ENCODE measurements at regions not wholly inside any gene's neighbourhood (a gene's known extent, or its start where the extent isn't known, plus 50 kb on each side); places are given as distances from the start of the nearest gene placed in this dataset.
"Not testable (repeated sequence)": the region's sequence is repeated elsewhere in the genome, so short reads cannot be mapped to it uniquely, and the experiment has no call there.

DNA sequence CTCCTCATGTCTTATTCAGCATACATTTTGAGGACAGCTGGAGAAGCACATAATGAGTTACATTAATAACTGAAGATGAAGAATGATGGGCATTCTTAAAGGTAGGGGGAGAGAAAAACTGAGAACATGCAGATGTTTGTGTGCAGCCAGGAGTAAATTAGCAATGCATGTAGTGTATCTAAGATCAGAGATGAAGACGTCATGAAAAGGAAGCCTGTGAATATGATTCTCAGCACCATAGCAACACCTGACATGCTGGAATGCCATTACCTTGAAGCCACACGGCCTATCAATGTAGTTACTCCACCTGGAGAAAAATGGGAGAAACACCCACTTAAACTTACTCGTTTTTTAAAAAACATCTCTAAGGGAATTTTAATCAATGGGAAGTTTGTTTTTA, 607.1 kb downstream of the PTPRC start:
- no peak for DNase-seq

DNA sequence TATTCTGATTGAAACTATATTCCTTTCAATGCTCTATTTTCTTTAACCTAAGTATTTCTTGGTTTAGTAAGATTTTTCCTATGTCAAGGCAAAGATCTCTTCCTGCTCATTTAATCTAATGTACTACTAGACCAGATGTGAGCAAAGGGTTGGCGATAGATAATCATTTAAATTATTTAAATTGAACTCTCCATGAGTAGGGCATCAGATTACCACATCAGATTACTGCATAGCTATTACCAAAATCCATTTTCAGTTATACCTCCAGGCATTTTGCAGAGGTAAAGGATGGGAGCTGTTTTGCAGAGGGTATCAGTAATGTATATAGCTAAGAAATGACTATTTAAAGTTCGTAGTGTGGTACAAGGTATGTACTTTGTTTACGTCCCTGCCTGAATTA, 607.9 kb downstream of the PTPRC start:
- DNase-seq, result no peak

DNA sequence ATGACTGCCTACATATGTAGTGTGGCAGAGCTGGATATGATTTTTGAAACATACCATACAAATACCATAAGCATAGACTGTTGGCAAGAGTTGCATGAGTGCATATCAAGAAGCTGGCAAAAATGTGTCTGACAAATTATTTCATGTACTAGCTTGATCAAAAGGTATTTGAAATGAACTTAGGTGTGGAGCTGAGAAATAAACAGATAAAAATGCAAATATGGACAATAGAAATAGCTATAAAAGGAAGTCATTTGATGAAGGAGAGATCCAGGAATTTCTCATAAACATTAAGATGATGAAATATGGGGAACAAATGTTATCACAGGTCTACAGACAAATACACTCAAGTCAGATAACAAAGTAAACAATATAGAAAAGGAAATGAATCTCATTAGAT, 609.1 kb downstream of the PTPRC start:
- no peak for DNase-seq

DNA sequence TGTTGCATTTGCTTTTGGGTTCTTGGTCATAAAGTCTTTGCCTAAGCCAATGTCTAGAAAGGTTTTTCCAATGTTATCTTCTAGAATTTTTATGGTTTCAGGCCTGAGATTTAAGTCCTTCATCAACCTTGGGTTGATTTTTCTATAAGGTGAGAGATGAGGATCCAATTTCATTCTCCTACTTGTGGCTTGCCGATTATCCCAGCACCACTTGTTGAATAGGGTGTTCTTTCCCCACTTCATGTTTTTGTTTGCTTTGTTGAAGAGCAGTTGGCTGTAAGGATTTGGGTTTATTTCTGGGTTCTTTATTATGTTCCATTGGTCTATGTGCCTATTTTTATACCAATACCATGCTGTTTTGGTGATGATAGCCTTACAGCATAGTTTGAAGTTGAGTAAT, 615.2 kb downstream of the PTPRC start:
- not testable (repeated sequence) for DNase-seq

DNA sequence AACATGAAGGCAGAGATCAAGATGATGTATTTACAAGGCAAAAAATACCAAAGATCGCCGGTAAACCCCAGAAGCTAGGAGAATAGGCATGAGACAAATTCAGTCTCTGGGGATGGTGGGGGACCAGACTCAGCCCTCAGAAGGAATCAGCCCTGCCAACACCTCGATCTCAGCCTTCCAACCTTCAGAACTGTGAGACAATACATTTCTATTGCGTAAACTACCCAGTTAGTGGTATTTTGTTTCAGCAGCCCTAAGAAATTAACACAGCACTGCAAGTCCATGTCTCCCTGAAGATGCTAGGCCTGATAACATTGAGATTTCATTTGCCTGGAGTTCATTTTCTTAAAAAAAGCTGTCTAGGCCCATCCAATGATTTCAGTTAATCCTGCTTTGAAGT, 622.5 kb downstream of the PTPRC start:
- no peak for DNase-seq

DNA sequence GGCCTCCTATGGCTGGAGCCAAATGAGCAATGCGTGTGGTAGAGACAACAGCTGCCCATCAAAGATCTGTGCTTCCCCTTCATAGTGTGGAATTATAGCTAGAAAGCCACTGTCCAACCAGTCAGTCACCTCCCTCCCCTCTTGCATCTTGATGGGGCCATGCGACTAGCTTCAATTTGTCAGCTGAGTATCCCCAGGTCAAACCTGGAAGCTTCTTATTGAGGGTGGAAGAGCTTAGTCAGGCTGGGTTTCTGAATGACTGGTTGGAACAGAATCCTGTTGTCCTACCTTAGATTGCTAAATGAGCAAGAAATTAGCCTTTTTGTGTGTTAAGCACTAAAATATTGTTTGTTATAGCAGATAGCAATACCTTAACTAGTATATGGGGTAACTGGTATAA, 625.4 kb downstream of the PTPRC start:
- DNase-seq, result no peak

DNA sequence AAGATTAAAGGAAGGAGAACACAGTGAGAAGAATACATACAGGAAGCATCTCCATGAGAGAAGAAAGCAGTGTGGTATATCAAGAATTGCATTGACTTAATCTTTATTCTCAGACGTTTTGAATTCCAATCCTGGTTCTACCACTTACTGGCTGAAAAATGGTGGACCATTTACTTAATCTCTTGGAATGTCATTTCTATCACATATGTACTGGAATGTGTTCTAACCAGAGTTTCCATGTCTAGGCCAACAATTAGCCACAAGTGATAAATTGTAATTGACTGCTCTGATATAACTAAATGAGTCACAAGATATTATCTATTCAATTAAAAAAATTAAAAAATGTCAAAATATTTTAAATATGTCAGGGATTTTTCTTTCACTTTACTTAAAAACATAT, 626.1 kb downstream of the PTPRC start:
- DNase-seq, result no peak

DNA sequence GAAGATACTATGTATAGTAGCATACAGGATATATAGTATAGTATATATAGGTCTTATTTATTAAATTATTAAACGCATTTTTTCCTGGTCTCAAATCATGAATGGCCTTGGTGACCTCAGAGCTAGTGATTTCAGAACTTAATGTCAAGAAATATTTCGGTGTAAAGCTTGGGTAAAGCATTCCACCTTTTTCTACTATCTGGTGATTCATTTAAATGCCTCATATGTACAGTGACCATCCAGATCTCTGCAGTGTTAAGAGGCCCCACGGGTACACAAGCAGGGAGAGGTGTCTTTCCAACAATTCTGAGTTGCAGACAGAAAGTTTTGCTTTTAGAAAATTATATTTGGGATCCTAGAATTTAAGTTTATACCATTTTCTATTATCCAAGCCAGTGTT, 626.5 kb downstream of the PTPRC start:
- no peak for DNase-seq

DNA sequence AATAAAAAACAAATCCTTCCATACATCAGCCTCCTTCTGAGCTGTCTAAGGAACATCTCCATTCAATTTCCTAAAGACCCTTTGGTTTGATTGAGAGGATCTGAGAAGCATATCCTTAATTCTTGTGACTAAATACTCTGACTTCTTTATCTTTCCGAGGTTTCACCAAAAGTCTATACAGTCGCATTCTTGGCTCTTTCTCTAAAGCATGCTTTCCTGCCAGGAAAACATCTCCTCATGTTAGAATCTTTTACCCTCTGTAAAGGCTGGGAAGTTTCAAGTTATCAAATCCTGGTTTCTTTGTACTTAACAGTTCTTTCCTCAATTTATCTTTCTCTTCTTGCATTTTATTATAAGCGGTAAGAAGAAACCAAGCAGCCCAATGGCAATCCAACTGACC, 630.4 kb downstream of the PTPRC start:
- DNase-seq, result no peak

DNA sequence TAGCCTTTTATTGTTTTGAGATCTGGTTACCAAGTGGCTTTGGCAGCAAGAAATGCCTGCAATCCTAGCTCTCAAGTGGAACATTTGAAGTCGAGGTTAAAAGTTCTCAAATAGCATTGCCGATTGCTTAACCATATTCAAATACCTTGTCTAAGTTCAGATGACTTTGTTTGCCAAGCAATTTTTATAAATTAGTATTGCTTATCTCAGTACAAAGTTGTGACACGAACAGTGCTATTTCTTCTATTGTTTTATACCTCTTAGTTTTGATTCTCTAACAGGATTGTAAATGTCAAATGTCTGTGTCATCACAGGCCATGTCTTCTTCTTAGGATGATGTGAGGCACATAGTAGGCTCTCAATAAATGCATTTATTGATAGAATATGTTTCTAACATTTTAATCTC, 633.3 kb downstream of the PTPRC start:
- no peak for DNase-seq

DNA sequence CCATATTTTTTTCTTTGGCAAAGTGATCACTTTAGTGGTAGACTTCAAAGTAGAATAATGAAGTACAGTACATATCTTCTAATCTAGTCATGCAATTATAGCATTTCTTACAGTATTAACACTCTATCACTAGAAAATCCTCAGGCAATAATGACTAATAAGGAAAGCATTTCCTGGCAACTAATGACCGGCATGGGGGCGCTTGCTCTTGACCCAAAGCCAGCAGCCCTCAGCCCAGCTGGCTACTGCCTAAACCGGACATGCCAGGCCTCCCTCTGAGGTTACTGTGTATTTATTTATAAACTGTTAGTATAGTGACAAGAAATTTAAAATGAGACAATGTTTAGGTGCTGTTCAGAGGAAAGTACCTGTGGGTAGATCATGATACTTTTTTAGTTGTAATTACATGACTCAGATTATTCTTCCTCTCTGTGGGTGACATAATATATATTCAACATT, 633.8 kb downstream of the PTPRC start:
- DNase-seq, result no peak

DNA sequence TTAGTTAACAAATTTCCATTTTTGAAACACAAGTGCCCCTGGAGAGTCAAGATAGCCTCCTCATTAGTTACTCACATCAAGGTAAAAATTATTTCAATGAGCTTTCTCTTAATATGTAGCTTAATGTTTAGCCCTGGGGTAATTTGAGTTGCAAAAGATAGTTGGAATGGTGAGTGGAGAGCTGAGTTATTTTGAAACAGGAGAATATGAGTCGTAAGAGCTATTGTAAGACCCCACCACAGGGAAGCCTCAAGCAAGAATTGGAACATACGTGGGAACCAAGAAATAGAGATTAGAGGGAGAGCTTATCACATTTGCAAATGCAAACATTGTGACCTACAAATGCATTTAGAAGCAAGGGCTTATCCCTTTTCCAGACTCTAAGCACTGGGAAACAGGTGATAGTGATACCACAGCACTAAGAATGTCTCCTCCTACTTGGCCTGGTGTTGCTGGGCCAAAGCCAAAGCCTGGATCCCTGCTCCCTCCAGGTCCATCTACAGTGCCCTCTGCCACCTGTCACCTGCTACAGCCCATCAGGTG, 635.1 kb downstream of the PTPRC start:
- DNase-seq, result no peak

DNA sequence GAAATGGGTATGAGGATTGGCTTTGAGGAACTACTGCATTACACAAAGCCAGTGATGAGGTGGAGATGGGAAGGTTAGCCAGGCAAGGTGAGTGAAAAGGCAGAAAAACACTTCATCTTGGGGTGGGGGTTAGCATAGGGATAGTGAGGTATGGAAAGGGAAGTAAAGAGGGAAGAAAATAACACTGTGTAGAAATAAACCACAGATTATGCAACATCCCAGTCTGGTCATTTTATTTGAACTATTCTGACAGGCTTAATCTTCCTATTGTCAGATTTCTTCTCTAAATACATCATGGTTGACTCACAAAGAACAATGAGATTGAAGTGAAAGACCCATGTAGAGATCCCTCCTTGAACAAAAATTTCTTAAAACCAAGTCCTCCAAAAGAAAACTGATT, 640.2 kb downstream of the PTPRC start:
- DNase-seq, result no peak

DNA sequence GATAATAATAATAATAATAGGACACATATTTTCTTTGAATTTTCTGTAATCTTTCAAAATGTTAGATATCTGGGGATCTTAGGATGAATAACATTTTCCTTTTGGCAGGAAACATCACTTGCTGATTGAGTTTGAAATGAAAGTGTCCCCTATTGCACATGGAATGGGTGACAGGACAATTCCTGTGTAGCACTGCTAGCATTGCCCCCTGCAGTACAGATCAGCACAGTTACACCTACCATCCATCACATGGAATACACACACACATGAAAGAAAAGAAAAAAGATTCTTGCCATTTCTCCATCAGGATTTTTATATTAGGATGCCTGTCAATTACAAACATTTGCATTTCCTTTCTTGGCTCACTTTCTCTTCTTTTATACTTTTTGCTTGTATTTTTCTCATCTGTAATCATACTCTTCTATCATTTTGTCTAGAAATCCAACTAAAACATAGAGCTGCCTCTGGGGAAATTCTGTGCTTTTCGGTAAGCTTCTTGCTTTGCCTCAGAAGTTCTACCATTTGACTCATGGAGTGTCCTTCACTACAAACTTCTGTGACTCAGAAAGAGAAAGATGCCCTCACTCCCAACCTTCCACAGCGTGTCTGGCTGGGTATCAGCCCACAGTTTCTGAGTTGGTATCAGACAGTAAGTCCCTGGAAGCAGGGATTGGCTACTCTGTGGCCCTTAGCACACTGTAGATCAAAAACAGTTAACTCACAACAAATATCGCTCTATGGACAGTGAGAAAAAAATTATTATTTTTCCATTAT, 641.2 kb downstream of the PTPRC start:
- no peak for DNase-seq

DNA sequence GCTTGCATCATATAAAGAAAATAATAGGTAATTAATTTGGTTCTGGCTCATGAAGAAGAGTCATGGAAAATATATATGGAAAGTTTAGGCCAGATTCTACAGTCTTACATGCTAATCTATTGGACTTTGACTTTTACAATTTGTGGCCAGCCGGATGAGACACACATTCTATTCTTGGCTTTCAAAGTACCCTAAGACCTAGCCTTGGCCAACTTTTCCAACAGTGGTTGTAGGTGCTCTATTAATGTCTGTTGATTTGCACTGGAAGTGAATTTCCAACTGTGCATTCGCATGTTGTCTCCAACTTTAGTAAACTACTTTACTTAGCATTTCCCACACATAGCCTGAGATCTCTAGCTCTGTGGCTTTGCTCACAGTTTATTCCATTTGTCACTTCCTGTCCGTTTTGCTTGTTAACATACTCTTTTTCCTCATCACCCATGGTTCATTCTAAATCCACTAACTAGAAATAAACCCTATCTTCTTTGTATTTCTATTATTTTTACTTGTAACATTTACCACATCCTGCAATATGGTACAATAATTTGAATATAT, 644.0 kb downstream of the PTPRC start:
- no peak for DNase-seq

DNA sequence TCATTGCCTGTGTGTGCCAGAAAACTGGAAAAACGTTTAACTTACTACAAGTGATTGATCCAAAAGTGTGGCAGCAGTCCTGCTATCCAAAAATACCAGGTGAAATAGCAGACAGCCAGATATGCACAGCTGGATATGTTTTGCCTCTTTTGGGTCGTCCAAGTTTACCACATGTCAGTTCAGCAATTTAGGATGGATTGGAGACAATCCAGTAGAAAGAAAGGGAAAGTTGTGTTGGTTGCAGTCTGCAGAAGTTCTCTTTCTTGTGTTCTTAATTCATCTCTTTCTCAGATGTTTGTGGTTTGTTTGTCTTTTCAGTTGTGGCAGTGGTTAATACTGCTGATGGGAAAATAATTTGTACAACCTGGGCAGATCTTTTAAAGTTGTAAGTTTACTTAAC, 645.0 kb downstream of the PTPRC start:
- no peak for DNase-seq

DNA sequence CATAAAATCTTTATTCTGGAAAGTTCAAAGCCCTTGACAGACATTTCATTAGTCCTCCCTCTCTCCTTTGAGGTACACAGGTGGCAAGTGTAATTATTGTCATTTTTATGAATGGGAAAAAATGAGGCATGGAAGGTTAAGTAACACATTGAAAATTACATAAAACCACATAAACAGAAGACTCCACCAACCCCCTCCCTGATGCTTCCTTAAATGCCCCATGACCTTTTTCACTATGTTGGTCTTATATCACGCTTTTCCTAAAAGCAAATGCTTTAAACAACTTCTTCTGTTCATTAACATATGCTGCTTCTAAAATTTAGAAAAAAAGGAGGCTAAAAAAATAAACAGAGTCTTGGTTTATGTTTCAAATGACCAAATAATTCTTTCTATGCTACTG, 648.4 kb downstream of the PTPRC start:
- DNase-seq, result no peak

DNA sequence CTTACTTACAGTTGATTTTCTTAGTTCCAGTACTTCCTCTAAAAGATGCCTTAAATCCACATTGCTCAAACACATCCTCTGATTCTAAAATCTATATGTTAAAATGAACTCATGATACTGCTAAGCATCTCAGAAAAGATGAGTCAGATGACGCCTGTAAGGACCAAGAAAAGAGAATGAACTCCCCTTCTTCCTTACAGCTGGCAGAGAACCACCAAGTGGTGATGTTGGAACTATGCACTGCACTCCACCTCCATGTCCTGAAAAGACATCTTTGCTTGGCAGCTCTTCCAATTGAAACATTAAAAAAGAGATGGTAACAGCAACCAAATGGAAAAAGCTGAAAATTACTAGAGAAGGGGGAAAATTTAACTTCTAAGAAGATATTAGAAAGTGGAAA, 648.8 kb downstream of the PTPRC start:
- DNase-seq, result no peak

DNA sequence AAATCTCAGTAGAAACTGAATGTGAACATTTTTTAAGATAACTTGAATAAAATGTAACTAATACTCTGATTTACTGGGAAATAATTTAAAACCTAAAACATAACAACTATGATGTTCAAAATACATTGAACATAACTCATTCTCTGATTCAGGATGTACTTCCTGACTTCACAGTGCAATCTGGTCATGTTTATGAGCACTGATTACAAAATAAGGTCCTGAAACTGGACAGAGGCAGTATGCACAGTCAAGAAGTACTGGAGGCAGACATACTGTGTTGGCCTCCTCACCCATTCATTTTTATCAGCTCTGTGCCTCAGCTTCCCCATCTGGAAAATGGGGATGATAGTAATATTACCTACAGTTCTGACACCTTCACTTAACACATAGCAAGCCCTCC, 651.3 kb downstream of the PTPRC start:
- no peak for DNase-seq

DNA sequence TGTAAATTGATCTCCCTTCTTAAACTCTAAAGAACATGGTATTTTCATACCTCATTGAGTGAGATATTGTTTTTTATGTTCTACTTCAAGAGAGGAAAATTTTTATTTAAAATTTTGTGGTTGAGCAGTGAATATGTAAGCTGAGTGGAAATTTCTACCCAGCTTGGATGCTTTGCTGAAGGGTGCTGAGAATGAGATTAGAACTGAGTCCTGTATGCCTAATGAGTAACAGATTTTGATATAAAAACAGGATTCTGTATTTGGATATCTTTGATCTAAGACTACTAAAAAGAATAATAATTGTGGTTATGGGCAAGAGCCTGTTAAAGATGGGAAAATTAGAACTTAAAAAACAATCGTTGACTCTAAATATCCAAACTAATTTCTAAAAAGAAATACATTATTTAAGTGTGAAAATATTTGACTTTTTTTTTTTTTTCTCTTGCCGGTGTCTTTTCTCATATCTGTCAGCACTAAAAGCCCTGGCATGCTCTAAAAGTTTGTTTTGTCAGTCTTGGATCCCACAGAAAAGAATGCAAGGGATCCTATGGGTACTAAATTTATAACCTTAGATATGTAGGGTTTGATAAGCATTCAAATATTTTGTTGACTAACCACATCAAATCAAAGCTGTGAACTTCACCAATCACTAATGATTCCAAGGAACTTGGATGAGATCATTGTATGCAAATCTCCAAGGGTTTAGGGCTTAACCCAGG, 652.3 kb downstream of the PTPRC start:
- no peak for DNase-seq

DNA sequence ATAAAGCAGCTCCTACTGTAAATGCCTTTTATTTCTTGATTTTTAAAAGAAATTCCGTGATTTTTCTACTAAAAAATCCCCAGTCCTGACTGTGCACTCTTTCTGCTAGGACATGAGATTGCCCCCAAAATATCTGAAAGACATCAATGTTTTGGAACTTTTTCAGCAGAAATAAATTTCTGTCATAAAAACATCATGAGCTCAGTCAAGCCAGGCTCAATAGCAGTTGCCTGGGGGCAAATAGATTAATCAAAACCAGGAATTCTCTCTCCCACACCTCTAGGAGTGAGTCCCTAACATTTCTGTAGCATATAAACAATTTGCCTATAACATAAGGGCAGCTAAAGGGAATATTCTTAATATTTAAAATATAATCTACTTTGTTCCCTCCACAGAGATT, 654.1 kb downstream of the PTPRC start:
- DNase-seq, result no peak

DNA sequence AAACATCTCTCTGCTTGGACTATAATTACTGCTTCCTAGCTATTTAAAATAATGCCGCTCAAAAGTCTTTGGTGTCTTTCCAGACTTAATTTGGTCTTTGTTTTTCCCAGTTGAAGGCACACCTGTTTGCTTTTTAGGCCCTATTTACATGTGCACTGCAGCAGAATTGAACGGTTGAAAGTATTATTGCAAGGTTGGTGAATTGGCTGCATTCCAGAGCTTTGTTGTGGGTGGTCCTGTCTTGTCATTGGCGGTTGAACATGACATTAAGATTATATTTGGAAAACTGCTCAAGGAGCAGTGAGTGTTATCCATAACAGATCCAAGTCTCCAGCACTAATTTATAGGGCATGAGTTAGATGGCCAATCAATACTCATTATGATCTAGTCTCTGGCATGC, 656.3 kb downstream of the PTPRC start:
- no peak for DNase-seq

DNA sequence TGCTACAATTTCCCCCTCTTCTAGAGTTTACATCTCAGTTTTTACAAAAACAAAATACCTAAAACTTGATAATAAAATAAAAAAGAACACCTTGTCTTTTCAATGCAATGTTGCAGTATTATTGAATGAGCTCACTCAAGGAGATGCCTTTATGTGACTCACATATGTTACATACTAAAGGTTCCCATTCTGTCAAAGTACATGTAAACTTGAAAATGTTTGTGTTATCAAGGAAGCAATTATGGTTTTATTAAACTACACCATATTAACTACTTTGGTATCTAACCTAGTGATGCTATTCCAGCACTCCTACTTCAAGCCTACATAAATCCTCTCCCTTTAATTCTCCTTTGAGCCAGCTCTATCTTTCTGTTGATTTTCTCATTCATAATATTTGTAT, 658.3 kb downstream of the PTPRC start:
- no peak for DNase-seq

DNA sequence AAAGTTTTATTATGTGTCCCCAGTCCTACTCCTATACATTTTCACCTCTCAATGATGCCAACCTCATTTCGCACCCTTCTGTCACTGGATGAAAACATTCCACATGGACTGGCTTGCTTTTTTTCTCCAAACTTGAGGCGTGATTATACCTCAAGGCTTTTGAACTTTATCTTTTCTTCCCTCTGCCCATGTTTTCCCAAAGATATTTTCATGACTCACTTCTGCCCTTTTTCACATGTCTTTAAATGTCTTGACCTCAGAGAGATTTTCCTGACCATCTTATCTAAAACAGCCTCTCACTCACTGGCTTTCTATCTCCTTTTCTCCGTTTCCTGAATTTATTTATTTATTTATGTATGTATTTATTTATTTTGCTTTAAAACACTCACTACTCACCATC, 659.0 kb downstream of the PTPRC start:
- no peak for DNase-seq
